Left cardiac atrium (tissue), 4 donors: ENCODE measurements at regions not wholly inside any gene's neighbourhood (a gene's known extent, or its start where the extent isn't known, plus 50 kb on each side); places are given as distances from the start of the nearest gene placed in this dataset.

ENCODE experiments used
- ATAC-seq, 2 donors: fragments of 200-7000 bp; cut with Tn5 transposase; one replicate each; pipeline ENCODE4 v1.9.1; 2020; ENCODE audit warnings: mild to moderate bottlenecking in 2 of 2, moderate library complexity in 2 of 2
- DNase-seq: peaks from one replicate; pipeline ENCODE4 v3.0.0-alpha.2; 2020
- intact Hi-C, 2 donors: fragments of 100-400 bp; cut with DNase I; formaldehyde crosslinking; loops; one replicate each; pipeline versions ENCODE4 v1.14.1 to v1.15.1; 2022 to 2023
- donor health status: DM: no; HTN: yes; CAD: no.
- donor health status: DM: no; HTN: yes; CAD: no; lungs with severe emphysema.
- donor health status: DM: yes; HTN: yes; CAD: no.
- donor health status: Dilated cardiomyopathy.

GRCh38 chr6:27078734-27079357 lies 168.7 kb upstream of the PRSS16 start:
- DNase-seq (no peak), ATAC-seq (peak; percentile 55 to 81)
- intact Hi-C loops = loop anchor here in 1 of 2 donors (1.0 to 5.0 kb wide), 2 partner anchors 472 to 737 kb away; no protein-coding TSS in a partner anchor

- intact Hi-C loops = loop anchor here in 1 of 2 donors (5.0 kb wide), 1 partner anchor 474 kb away; no protein-coding TSS in a partner anchor
- DNase-seq = no peak
Measured at GRCh38 chr6:27081188-27081587, 166.3 kb upstream of the PRSS16 start.

GRCh38 chr6:27081931-27082330 lies 165.6 kb upstream of the PRSS16 start:
- DNase-seq (no peak), ATAC-seq (no peak)
- intact Hi-C loops = loop anchor here in 1 of 2 donors (5.0 kb wide), 1 partner anchor 475 kb away; no protein-coding TSS in a partner anchor

More at GRCh38 chr6:27081188-27081587, 166.3 kb upstream of the PRSS16 start:
- ATAC-seq = no peak

DNA sequence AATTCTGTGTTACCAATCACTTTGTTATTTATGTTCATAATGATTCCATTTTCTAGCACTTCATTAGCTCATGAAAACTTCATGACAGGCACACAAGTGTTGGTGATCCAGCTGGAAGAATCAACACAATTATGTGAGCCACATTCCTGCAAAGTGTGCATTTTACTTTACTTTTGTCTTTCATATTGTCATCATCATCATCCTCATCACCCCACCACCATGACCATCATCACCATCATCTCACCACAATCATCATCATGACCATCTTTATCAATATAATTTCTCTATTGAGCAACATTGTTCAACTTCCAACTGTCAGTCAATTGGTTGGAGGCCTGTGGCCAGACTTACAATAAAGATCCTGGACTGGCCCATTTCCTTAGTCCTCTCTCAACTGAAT lies 159.4 kb upstream of the PRSS16 start:
- DNase-seq (no peak), ATAC-seq (no peak)
- intact Hi-C loops = no loop called here

GRCh38 chr6:27091661-27092315 lies 155.7 kb upstream of the PRSS16 start:
- intact Hi-C loops = no loop called here
- DNase-seq (no peak), ATAC-seq (peak in 1 of 2 donors; percentile 79)

DNA sequence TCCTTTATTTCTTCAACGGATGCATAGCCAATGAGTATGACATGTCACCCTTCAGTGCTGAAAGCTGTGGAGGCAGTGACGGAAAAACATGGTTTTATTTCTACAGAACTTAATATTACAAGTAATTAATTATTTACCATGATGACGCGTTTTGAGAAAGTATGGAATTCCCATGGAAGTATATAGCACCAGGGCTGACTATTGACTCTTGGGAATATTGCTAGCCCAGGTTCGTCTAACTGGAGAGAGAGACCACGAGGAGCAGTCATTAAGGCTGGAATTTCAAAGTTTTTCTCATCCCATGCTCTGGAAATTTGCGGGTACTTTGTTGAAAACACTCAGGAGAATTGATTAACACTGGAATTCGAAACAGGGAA lies 155.2 kb upstream of the PRSS16 start:
- DNase-seq (no peak), ATAC-seq (no peak)
- intact Hi-C loops = no loop called here

DNA sequence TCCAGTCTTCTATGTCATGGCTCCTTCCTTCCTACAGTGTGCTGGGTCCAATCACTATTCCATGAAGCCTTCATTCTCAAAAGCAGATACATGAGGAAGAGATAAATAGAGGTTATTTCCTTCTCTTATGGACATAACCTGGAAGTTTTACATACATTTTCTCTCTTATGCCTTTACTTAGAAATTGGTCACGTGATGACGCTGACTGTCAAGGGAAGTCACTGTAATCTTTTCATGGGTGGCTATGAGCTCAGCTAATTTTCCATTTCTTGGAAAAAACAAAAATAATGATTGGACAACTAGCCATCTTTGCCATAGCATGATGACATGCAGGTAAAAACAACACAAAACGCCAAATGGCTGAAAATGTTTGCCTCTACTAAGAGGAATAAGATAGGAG lies 151.6 kb upstream of the PRSS16 start:
- no peak for ATAC-seq
- no peak for DNase-seq
- intact Hi-C loops = no loop called here

- intact Hi-C loops = no loop called here
- ATAC-seq (peak; percentile 38 to 95), DNase-seq (peak; percentile 35)
Measured at GRCh38 chr6:27096834-27097511, 150.5 kb upstream of the PRSS16 start.

- ATAC-seq (no peak), DNase-seq (no peak)
- intact Hi-C loops = no loop called here
Measured at GRCh38 chr6:27098956-27099355, 148.5 kb upstream of the PRSS16 start.

DNA sequence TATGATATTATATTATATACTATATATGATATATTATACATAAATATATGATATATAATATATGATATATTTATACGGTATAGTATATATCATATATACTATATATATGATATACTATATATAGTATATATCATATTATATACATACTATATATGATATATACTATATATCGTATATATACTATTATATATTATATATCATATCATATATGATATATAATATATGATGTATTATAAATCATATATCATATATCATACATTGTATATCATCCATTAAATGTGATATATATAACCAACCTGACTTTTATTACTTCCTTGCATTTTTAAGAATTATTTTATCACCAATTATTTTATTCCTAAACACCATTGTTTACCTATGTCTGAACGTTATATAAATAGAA lies 146.6 kb upstream of the PRSS16 start:
- DNase-seq = no peak
- ATAC-seq = no peak
- intact Hi-C loops = no loop called here

GRCh38 chr6:27101824-27102223 lies 145.7 kb upstream of the PRSS16 start:
- intact Hi-C loops = no loop called here
- no peak for ATAC-seq
- no peak for DNase-seq

- ATAC-seq (no peak), DNase-seq (no peak)
- intact Hi-C loops = no loop called here
Measured at GRCh38 chr6:27106382-27106781, 141.1 kb upstream of the PRSS16 start.

GRCh38 chr6:27111743-27112142 lies 135.8 kb upstream of the PRSS16 start:
- intact Hi-C loops = no loop called here

GRCh38 chr6:27112974-27113373 lies 134.5 kb upstream of the PRSS16 start:
- intact Hi-C loops = no loop called here
- ATAC-seq = no peak
- DNase-seq = no peak

More at GRCh38 chr6:27111743-27112142, 135.8 kb upstream of the PRSS16 start:
- no peak for DNase-seq
- no peak for ATAC-seq

GRCh38 chr6:27119329-27119728 lies 128.2 kb upstream of the PRSS16 start:
- DNase-seq = no peak
- ATAC-seq = no peak
- intact Hi-C loops = no loop called here

DNA sequence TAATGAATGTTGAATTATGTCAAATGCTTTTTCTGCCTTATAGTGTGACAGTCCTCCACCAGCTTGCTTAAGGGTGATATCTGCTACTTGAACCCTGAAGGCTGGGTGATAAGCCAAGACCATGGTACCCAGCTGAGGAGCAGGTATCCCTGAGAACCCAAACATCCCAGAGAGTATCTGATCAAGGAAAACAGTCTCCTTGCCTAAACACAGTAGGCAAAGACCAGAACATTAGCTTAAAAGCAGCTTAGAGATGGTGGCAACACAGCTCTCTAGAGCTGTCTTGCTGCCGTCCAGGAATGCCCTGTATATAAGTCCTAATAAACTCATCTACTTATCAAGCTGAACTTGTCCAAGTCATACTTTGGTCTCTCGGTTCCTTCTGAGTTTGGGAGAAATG lies 127.7 kb upstream of the PRSS16 start:
- DNase-seq (no peak), ATAC-seq (no peak)
- intact Hi-C loops = no loop called here

DNA sequence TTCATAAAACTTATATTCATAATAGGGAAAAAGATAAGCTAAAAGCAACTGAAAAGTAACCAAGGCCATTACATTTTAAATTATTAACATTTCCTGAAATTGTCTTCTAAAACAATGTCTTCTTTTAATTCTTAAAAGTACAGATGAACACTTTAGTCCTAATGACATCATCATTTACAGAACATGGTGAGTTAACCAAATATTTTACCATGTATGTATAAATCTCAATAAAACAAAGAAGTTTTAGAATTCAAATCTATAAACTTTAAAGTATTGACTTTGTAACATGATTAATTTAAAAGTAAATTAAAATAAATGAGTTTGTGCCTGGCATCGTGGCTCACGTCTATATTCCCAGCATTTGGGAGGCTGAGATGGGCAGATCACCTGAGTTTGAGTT lies 125.9 kb upstream of the PRSS16 start:
- ATAC-seq (no peak), DNase-seq (no peak)
- intact Hi-C loops = no loop called here

DNA sequence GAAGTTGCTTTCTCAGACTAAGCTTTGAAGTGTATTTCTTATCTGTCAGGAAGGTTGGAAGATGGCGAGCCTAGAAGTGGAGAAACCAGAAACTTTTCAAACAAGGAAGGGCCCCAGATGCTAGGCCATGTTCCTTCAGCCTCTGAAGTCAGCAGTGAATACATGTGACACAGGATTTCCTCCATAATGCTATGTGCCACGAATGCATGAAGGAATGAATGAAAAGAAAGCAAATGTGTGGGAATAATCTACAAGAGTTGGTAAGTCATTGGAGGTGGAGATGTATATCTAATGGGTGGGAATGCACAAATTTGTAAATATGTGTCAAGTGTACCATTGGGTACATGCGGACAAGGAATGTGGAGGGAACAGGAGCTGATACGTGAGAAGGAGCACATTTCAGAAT lies 123.2 kb upstream of the PRSS16 start:
- no peak for ATAC-seq
- intact Hi-C loops = no loop called here
- no peak for DNase-seq

- intact Hi-C loops = no loop called here
- ATAC-seq (no peak), DNase-seq (no peak)
Measured at GRCh38 chr6:27126046-27126814, 121.3 kb upstream of the PRSS16 start.
